ENCODE measurements at regions not wholly inside any gene's neighbourhood (a gene's known extent, or its start where the extent isn't known, plus 50 kb on each side); places are given as distances from the start of the nearest gene placed in this dataset.

DNA sequence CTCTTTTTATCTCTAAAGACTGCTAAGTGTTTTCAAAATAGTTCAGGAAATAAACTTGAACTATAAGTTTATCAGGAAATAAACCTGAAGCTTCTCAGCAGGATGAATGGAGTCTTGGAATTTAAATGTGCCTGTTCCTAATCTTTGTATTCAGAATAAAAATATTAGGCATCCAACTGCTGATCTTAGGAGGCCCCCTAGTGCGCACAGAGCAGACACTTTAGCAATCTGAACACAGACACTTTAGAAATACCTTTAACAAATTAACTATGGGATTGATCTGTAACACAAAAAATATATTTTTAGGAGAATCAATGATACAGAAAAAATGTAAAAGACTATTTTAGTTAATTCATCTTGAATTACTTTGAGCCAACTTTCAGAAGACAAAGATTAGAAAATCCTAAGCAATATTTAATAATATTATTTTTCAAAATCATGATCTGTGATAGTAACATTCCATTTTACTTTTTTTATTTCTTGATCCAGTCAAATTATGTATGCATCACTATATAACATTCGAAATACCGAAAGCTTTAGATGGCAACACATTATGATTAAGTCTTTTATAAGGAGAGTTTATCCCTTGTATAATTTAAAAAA is 80.9 kb downstream of the SLC41A2 start:
- H3K4me2 ChIP-seq (ENCODE audit: low read length) = no peak overlapping the region

GRCh38 chr12:104873374-104873773 is 84.7 kb downstream of the SLC41A2 start:
- Histone ChIP-seq H3K4me2 (ENCODE audit: low read length) (no peak overlapping the region), H3K27me3 (ENCODE audit: insufficient read depth, low read depth, low read length) (no peaks in the 10 kb centered on the region), H2AFZ (ENCODE audit: low read depth, low read length) (no peak overlapping the region), H3K4me3 (ENCODE audit: low read length) (no peak overlapping the region), H3K36me3 (ENCODE audit: insufficient read depth, low read length) (no peaks in the 10 kb centered on the region), H3K9ac (ENCODE audit: low read length) (no peak overlapping the region), H4K20me1 (ENCODE audit: insufficient read depth) (no peaks in the 10 kb centered on the region), H3K27ac (ENCODE audit: low read length) (no peak overlapping the region), H3K9me2 (ENCODE audit: insufficient read depth, low read length) (no peaks in the 10 kb centered on the region), H3F3A (ENCODE audit: insufficient read depth, low read length, poor library complexity, severe bottlenecking) (no peaks in the 10 kb centered on the region), H3K9me3 (ENCODE audit: low read length) (no peaks in the 10 kb centered on the region), H3K79me2 (replicated peaks; ENCODE audit: insufficient read depth, low read length) (no peaks in the 10 kb centered on the region)
- TF ChIP-seq MXI1 (conservative IDR thresholded peaks at IDR 0.05; ENCODE audit: poor library complexity, severe bottlenecking) = no peak
- TF ChIP-seq TAF1 (IDR thresholded peaks at IDR 0.05; ENCODE audit: low read depth) = no peak
- TF ChIP-seq REST (IDR thresholded peaks at IDR 0.05; ENCODE audit: borderline replicate concordance) = no peak
- no peak for TF ChIP-seq SMC3 (conservative IDR thresholded peaks at IDR 0.05; ENCODE audit: poor library complexity)
- TF ChIP-seq CTCF (IDR thresholded peaks at IDR 0.05; ENCODE audit: poor library complexity, severe bottlenecking) = no peak

More for the DNA sequence above, 80.9 kb downstream of the SLC41A2 start:
- H3K79me2 ChIP-seq (replicated peaks; ENCODE audit: insufficient read depth, low read length) = no peaks in the 10 kb centered on the region
- H3K9me2 ChIP-seq (ENCODE audit: insufficient read depth, low read length) = no peaks in the 10 kb centered on the region
- H3K9ac ChIP-seq (ENCODE audit: low read length) = no peak overlapping the region
- H4K20me1 ChIP-seq (ENCODE audit: insufficient read depth) = no peaks in the 10 kb centered on the region
- H3K27ac ChIP-seq (ENCODE audit: low read length) = no peak overlapping the region
- no peaks in the 10 kb centered on the region for H3K9me3 ChIP-seq (ENCODE audit: low read length)
- H3K36me3 ChIP-seq (ENCODE audit: insufficient read depth, low read length) = no peaks in the 10 kb centered on the region
- H3K4me3 ChIP-seq (ENCODE audit: low read length) = no peak overlapping the region
- H2AFZ ChIP-seq (ENCODE audit: low read depth, low read length) = no peak overlapping the region
- TF ChIP-seq MXI1 (conservative IDR thresholded peaks at IDR 0.05; ENCODE audit: poor library complexity, severe bottlenecking) (no peak), EZH2 (IDR thresholded peaks at IDR 0.05; ENCODE audit: borderline replicate concordance, insufficient read depth, low read length, poor library complexity, severe bottlenecking) (no peak), RAD21 (conservative IDR thresholded peaks at IDR 0.05) (peak; percentile 90), POLR2AphosphoS5 (IDR thresholded peaks at IDR 0.05) (no peak), CTCF (IDR thresholded peaks at IDR 0.05; ENCODE audit: poor library complexity, severe bottlenecking) (peak; percentile 79), REST (IDR thresholded peaks at IDR 0.05; ENCODE audit: borderline replicate concordance) (no peak), EP300 (conservative IDR thresholded peaks at IDR 0.05; ENCODE audit: poor library complexity, severe bottlenecking) (no peak), TAF1 (IDR thresholded peaks at IDR 0.05; ENCODE audit: low read depth) (no peak), SMC3 (conservative IDR thresholded peaks at IDR 0.05; ENCODE audit: poor library complexity) (peak; percentile 88)
- H3K27me3 ChIP-seq (ENCODE audit: insufficient read depth, low read depth, low read length) = no peaks in the 10 kb centered on the region
- no peaks in the 10 kb centered on the region for H3F3A ChIP-seq (ENCODE audit: insufficient read depth, low read length, poor library complexity, severe bottlenecking)
